OCI-LY1 (cell line): ENCODE measurements at regions not wholly inside any gene's neighbourhood (a gene's known extent, or its start where the extent isn't known, plus 50 kb on each side); places are given as distances from the start of the nearest gene placed in this dataset.

ENCODE experiments used
- H2AFZ ChIP-seq: fragments of 200-600 bp; sonication (generic), shearing (Covaris generic); 2 replicates; pipeline ENCODE4 v1.6.0; 2014; ENCODE audit warnings: antibody characterized with exemption, mild to moderate bottlenecking, low read length
- H3F3A ChIP-seq: fragments of 200-600 bp; sonication (generic), shearing (Covaris generic); 2 replicates; pipeline ENCODE4 v1.6.0; 2014; ENCODE audit warnings: mild to moderate bottlenecking, antibody characterized with exemption, low read length, moderate library complexity; ENCODE audit not compliant: insufficient read depth
- H3K27ac ChIP-seq: fragments of 200-600 bp; sonication (generic); 2 replicates; pipeline ENCODE4 v1.5.1; 2014; ENCODE audit warnings: low read length, mixed run types, mild to moderate bottlenecking, low read depth; ENCODE audit not compliant: poor library complexity, severe bottlenecking
- H3K27me3 ChIP-seq: fragments of 200-600 bp; sonication (generic); 2 replicates; pipeline ENCODE4 v1.6.0; 2014; ENCODE audit warnings: antibody characterized with exemption, mild to moderate bottlenecking, low read length, moderate library complexity; ENCODE audit not compliant: insufficient read depth
- H3K36me3 ChIP-seq: fragments of 200-600 bp; sonication (generic); 2 replicates; pipeline ENCODE4 v1.6.1; 2014; ENCODE audit warnings: mild to moderate bottlenecking, antibody characterized with exemption, low read length, moderate library complexity, mixed read lengths; ENCODE audit not compliant: insufficient read depth
- H3K4me1 ChIP-seq: fragments of 200-600 bp; sonication (generic); 2 replicates; pipeline ENCODE4 v1.5.1; 2014; ENCODE audit warnings: mild to moderate bottlenecking, low read length, moderate library complexity; ENCODE audit not compliant: insufficient read depth, severe bottlenecking
- H3K4me2 ChIP-seq: fragments of 200-600 bp; sonication (generic), shearing (Covaris generic); 2 replicates; pipeline ENCODE4 v1.6.1; 2014; ENCODE audit warnings: low read length
- H3K4me3 ChIP-seq: fragments of 200-600 bp; sonication (generic); 2 replicates; pipeline ENCODE4 v1.5.1; 2014; ENCODE audit warnings: low read length, low read depth, mild to moderate bottlenecking, mixed read lengths; ENCODE audit not compliant: poor library complexity, severe bottlenecking
- H3K79me2 ChIP-seq: fragments of 200-600 bp; shearing (Covaris generic); 2 replicates; pipeline ENCODE4 v1.6.1; 2016; ENCODE audit warnings: mixed run types, low read length, mixed read lengths; ENCODE audit not compliant: insufficient read depth
- H3K9ac ChIP-seq: fragments of 200-600 bp; sonication (generic), shearing (Covaris generic); 2 replicates; pipeline ENCODE4 v1.6.1; 2014; ENCODE audit warnings: mild to moderate bottlenecking, low read length, mixed read lengths
- H3K9me2 ChIP-seq: fragments of 200-600 bp; sonication (generic), shearing (Covaris generic); 2 replicates; pipeline ENCODE4 v1.6.1; 2014; ENCODE audit warnings: low read depth, mild to moderate bottlenecking, low read length, mixed read lengths
- H3K9me3 ChIP-seq: fragments of 200-600 bp; shearing (Covaris generic); 2 replicates; pipeline ENCODE4 v1.6.1; 2014; ENCODE audit warnings: low read length, mixed read lengths
- H4K20me1 ChIP-seq: fragments of 200-600 bp; sonication (generic), shearing (Covaris generic); 2 replicates; pipeline ENCODE4 v1.6.0; 2016; ENCODE audit warnings: mild to moderate bottlenecking, low read length; ENCODE audit not compliant: insufficient read depth
- CTCF ChIP-seq: fragments of 200-600 bp; sonication (generic), shearing (Covaris generic); IDR thresholded peaks from 2 replicates; pipeline ENCODE4 v1.5.1; 2017; ENCODE audit warnings: mild to moderate bottlenecking, antibody characterized with exemption, low read length, moderate library complexity, mixed read lengths
- EZH2 ChIP-seq: fragments of 200-600 bp; sonication (generic), shearing (Covaris generic); IDR thresholded peaks from 2 replicates; pipeline ENCODE4 v1.8.0; 2017; ENCODE audit warnings: borderline replicate concordance, mixed run types, mild to moderate bottlenecking, antibody characterized with exemption, low read length, moderate library complexity, mixed read lengths

GRCh38 chr4:138035781-138036258 lies 206.3 kb downstream of the SLC7A11 start:
- Histone ChIP-seq H2AFZ (no peak overlapping the region), H3K9ac (no peak overlapping the region), H3K27me3 (no peaks in the 10 kb centered on the region), H3K9me2 (no peaks in the 10 kb centered on the region), H4K20me1 (no peaks in the 10 kb centered on the region), H3K36me3 (no peaks in the 10 kb centered on the region), H3F3A (no peaks in the 10 kb centered on the region), H3K4me3 (no peak overlapping the region), H3K27ac (no peak overlapping the region), H3K4me2 (no peak overlapping the region), H3K9me3 (no peaks in the 10 kb centered on the region), H3K79me2 (no peaks in the 10 kb centered on the region), H3K4me1 (no peaks in the 10 kb centered on the region)
- TF ChIP-seq EZH2 (no peak), CTCF (peak; percentile 80)

- Histone ChIP-seq H3F3A (no peaks in the 10 kb centered on the region), H3K9me2 (no peaks in the 10 kb centered on the region), H3K4me1 (no peaks in the 10 kb centered on the region), H3K27ac (no peak overlapping the region), H3K36me3 (no peaks in the 10 kb centered on the region), H3K9ac (no peak overlapping the region), H3K9me3 (no peaks in the 10 kb centered on the region), H3K4me3 (no peak overlapping the region), H2AFZ (no peak overlapping the region), H4K20me1 (no peaks in the 10 kb centered on the region), H3K79me2 (no peaks in the 10 kb centered on the region), H3K4me2 (no peak overlapping the region), H3K27me3 (no peaks in the 10 kb centered on the region)
- TF ChIP-seq CTCF (no peak), EZH2 (no peak)
Measured at GRCh38 chr4:138034871-138035270, 207.3 kb downstream of the SLC7A11 start.

- no peaks in the 10 kb centered on the region for H4K20me1 ChIP-seq
Measured at GRCh38 chr4:138032222-138032621, 209.9 kb downstream of the SLC7A11 start.

More at GRCh38 chr4:138032222-138032621, 209.9 kb downstream of the SLC7A11 start:
- Histone ChIP-seq H3K27me3 (no peaks in the 10 kb centered on the region), H3K4me3 (no peak overlapping the region), H3K4me1 (no peaks in the 10 kb centered on the region), H3K9me2 (no peaks in the 10 kb centered on the region), H3K9ac (no peak overlapping the region), H2AFZ (no peak overlapping the region), H3K27ac (no peak overlapping the region), H3F3A (no peaks in the 10 kb centered on the region), H3K9me3 (no peaks in the 10 kb centered on the region), H3K4me2 (no peak overlapping the region), H3K79me2 (no peaks in the 10 kb centered on the region), H3K36me3 (no peaks in the 10 kb centered on the region)
- TF ChIP-seq CTCF (no peak), EZH2 (no peak)
